ENCODE measurements at regions not wholly inside any gene's neighbourhood (a gene's known extent, or its start where the extent isn't known, plus 50 kb on each side); places are given as distances from the start of the nearest gene placed in this dataset.

- Histone ChIP-seq H3K27me3 (ENCODE audit: control insufficient read depth, insufficient read depth, low read length) (no peaks in the 10 kb centered on the region), H4K20me1 (ENCODE audit: control insufficient read depth, extremely low read depth, insufficient read depth, low read length) (no peaks in the 10 kb centered on the region), H3K9ac (ENCODE audit: insufficient read depth, low read length) (no peak overlapping the region), H2AFZ (ENCODE audit: low read length) (no peak overlapping the region), H3K4me3 (replicated peaks in 1 of 4; ENCODE audit: control extremely low read depth in 1 of 4, insufficient read depth in 1 of 4, low read depth in 3 of 4, low read length in 4 of 4) (no peak overlapping the region), H3K27ac (ENCODE audit: insufficient read depth, low read length) (no peak overlapping the region), H3K36me3 (ENCODE audit: control insufficient read depth, insufficient read depth, low read length) (no peaks in the 10 kb centered on the region), H3K4me1 (ENCODE audit: control insufficient read depth, extremely low read depth, insufficient read depth, low read length) (no peaks in the 10 kb centered on the region), H3K4me2 (ENCODE audit: extremely low read depth, insufficient read depth, low read length) (no peak overlapping the region), H3K9me3 (ENCODE audit: control insufficient read depth, insufficient read depth, low read depth, low read length) (no peaks in the 10 kb centered on the region), H3K79me2 (ENCODE audit: control insufficient read depth, insufficient read depth, low read length) (no peaks in the 10 kb centered on the region)
- DNase-seq (ENCODE audit: low read depth in 2 of 2) = no peak
- TF ChIP-seq CTCF (conservative IDR thresholded peaks at IDR 0.05 in 1 of 2, IDR thresholded peaks at IDR 0.05 in 1 of 2; ENCODE audit: low read depth in 1 of 2, low read length in 2 of 2) (no peak), EZH2 (IDR thresholded peaks at IDR 0.05; ENCODE audit: low read length, missing control alignments) (no peak)
Observed at GRCh38 chr2:2536416-2537056, 205.5 kb upstream of the MYT1L start.

GRCh38 chr2:2530334-2530733 lies 199.3 kb upstream of the MYT1L start:
- Histone ChIP-seq H3K9ac (ENCODE audit: insufficient read depth, low read length) (no peak overlapping the region), H3K79me2 (ENCODE audit: control insufficient read depth, insufficient read depth, low read length) (no peaks in the 10 kb centered on the region), H3K4me3 (replicated peaks in 1 of 4; ENCODE audit: control extremely low read depth in 1 of 4, insufficient read depth in 1 of 4, low read depth in 3 of 4, low read length in 4 of 4) (no peak overlapping the region), H2AFZ (ENCODE audit: low read length) (no peak overlapping the region), H3K27ac (ENCODE audit: insufficient read depth, low read length) (no peak overlapping the region), H3K36me3 (ENCODE audit: control insufficient read depth, insufficient read depth, low read length) (no peaks in the 10 kb centered on the region), H4K20me1 (ENCODE audit: control insufficient read depth, extremely low read depth, insufficient read depth, low read length) (no peaks in the 10 kb centered on the region), H3K4me2 (ENCODE audit: extremely low read depth, insufficient read depth, low read length) (no peak overlapping the region), H3K4me1 (ENCODE audit: control insufficient read depth, extremely low read depth, insufficient read depth, low read length) (no peaks in the 10 kb centered on the region), H3K9me3 (ENCODE audit: control insufficient read depth, insufficient read depth, low read depth, low read length) (no peaks in the 10 kb centered on the region), H3K27me3 (ENCODE audit: control insufficient read depth, insufficient read depth, low read length) (no peaks in the 10 kb centered on the region)
- no peak for DNase-seq (ENCODE audit: low read depth in 2 of 2)
- TF ChIP-seq EZH2 (IDR thresholded peaks at IDR 0.05; ENCODE audit: low read length, missing control alignments) (no peak), CTCF (conservative IDR thresholded peaks at IDR 0.05 in 1 of 2, IDR thresholded peaks at IDR 0.05 in 1 of 2; ENCODE audit: low read depth in 1 of 2, low read length in 2 of 2) (no peak)

- Histone ChIP-seq H3K4me1 (ENCODE audit: control insufficient read depth, extremely low read depth, insufficient read depth, low read length) (no peaks in the 10 kb centered on the region), H3K79me2 (ENCODE audit: control insufficient read depth, insufficient read depth, low read length) (no peaks in the 10 kb centered on the region), H3K9me3 (ENCODE audit: control insufficient read depth, insufficient read depth, low read depth, low read length) (no peaks in the 10 kb centered on the region), H3K9ac (ENCODE audit: insufficient read depth, low read length) (no peak overlapping the region), H3K36me3 (ENCODE audit: control insufficient read depth, insufficient read depth, low read length) (no peaks in the 10 kb centered on the region), H3K27ac (ENCODE audit: insufficient read depth, low read length) (no peak overlapping the region), H3K27me3 (ENCODE audit: control insufficient read depth, insufficient read depth, low read length) (no peaks in the 10 kb centered on the region), H2AFZ (ENCODE audit: low read length) (no peak overlapping the region), H3K4me2 (ENCODE audit: extremely low read depth, insufficient read depth, low read length) (no peak overlapping the region), H3K4me3 (replicated peaks in 1 of 4; ENCODE audit: control extremely low read depth in 1 of 4, insufficient read depth in 1 of 4, low read depth in 3 of 4, low read length in 4 of 4) (no peak overlapping the region), H4K20me1 (ENCODE audit: control insufficient read depth, extremely low read depth, insufficient read depth, low read length) (no peaks in the 10 kb centered on the region)
- TF ChIP-seq CTCF (conservative IDR thresholded peaks at IDR 0.05 in 1 of 2, IDR thresholded peaks at IDR 0.05 in 1 of 2; ENCODE audit: low read depth in 1 of 2, low read length in 2 of 2) (no peak), EZH2 (IDR thresholded peaks at IDR 0.05; ENCODE audit: low read length, missing control alignments) (no peak)
- no peak for DNase-seq (ENCODE audit: low read depth in 2 of 2)
Observed at GRCh38 chr2:2528846-2529245, 197.8 kb upstream of the MYT1L start.

All from fibroblast of lung (primary cell).